Transverse colon (tissue), 4 donors: ENCODE measurements at regions not wholly inside any gene's neighbourhood (a gene's known extent, or its start where the extent isn't known, plus 50 kb on each side); places are given as distances from the start of the nearest gene placed in this dataset.

Source experiments
- DNase-seq: peaks from one replicate; pipeline ENCODE4 v3.0.0-alpha.2; 2019
- H3K27ac ChIP-seq, 4 donors: fragments of 200-600 bp; sonication (generic); 2 replicates each; pipeline ENCODE4 v1.5.1; 2016 to 2018; ENCODE audit warnings: inconsistent platforms in 4 of 4
- H3K27me3 ChIP-seq: fragments of 200-600 bp; sonication (generic); 2 replicates; pipeline ENCODE4 v1.5.1; 2017; ENCODE audit warnings: inconsistent platforms
- H3K36me3 ChIP-seq, 4 donors: fragments of 200-600 bp; sonication (generic); 2 replicates each; pipeline ENCODE4 v1.5.1; 2017 to 2019; ENCODE audit warnings: inconsistent platforms in 4 of 4
- H3K4me1 ChIP-seq, 4 donors: fragments of 200-600 bp; sonication (generic); 2 replicates each; pipeline ENCODE4 v1.5.1; 2017 to 2020; ENCODE audit warnings: inconsistent platforms in 4 of 4
- H3K4me3 ChIP-seq, 4 donors: fragments of 200-600 bp; sonication (generic); 1 replicate in 1 of 4; 2 replicates in 3 of 4; pipeline versions ENCODE4 v1.5.1 to v1.6.1; 2017 to 2019; ENCODE audit warnings: inconsistent platforms in 4 of 4
- H3K9me3 ChIP-seq, 2 donors: fragments of 200-600 bp; sonication (generic); 2 replicates each; pipeline ENCODE4 v1.5.1; 2017 to 2019; ENCODE audit warnings: inconsistent platforms in 2 of 2
- CTCF ChIP-seq, 5 experiments: fragments of 200-600 bp in 3 of 5; fragments of 450-650 bp in 2 of 5; sonication (generic) in 3 of 5; IDR thresholded peaks; 1 replicate in 2 of 5; 2 replicates in 3 of 5; pipeline ENCODE4 v1.5.1; 2016 to 2017; ENCODE audit warnings: antibody characterized with exemption in 5 of 5, inconsistent platforms in 3 of 5, mild to moderate bottlenecking in 2 of 5, moderate library complexity in 1 of 5
- EP300 ChIP-seq: sonication (generic); formaldehyde crosslinking; IDR thresholded peaks from one replicate; pipeline ENCODE4 v1.6.1; 2017; ENCODE audit warnings: antibody characterized with exemption, low read depth
- POLR2A ChIP-seq: fragments of 450-650 bp; IDR thresholded peaks from one replicate; pipeline ENCODE4 v1.6.1; 2016; ENCODE audit warnings: antibody characterized with exemption, mild to moderate bottlenecking, moderate library complexity
- POLR2AphosphoS5 ChIP-seq, 3 donors: sonication (generic); formaldehyde crosslinking; IDR thresholded peaks; one replicate each; pipeline ENCODE4 v1.6.1; 2016; ENCODE audit warnings: antibody characterized with exemption in 3 of 3
- WGBS, 2 donors: methylation state at CpG; one replicate each; pipeline ENCODE4 v1.1.5; 2018; ENCODE audit warnings: low coverage in 1 of 2; 5-methylcytosine and 5-hydroxymethylcytosine counted together
- in situ Hi-C, 4 donors: fragments of 200-750 bp; cut with MboI; loops; one replicate each; pipeline versions ENCODE4 v1.15.0 to v1.15.1; 2017; ENCODE audit warnings: low sequenced_read_pairs in 3 of 4, low pct_ligation_motif_present in 1 of 4, low pct_unique_long_range_greater_than_20kb in 1 of 4
- intact Hi-C: fragments of 100-400 bp; cut with DNase I; formaldehyde crosslinking; loops from one replicate; pipeline ENCODE4 v1.15.1; 2023; ENCODE audit warnings: low total_unique reads

GRCh38 chr12:46439793-46440511 is 67.4 kb upstream of the SLC38A2 start:
- WGBS, 2 donors: 92 to 94% methylated on average over 3 to 5 of the region's 5 CpGs
- Histone ChIP-seq H3K4me1 (peaks cover 0 to 1% (median 0%) of the 10 kb centered on the region in 4 donors), H3K36me3 (peaks cover 0 to 1% (median 0%) of the 10 kb centered on the region in 4 donors), H3K27me3 (no peaks in the 10 kb centered on the region), H3K9me3 (no peaks in the 10 kb centered on the region), H3K4me3 (no peak overlapping the region), H3K27ac (no peak overlapping the region)
- in situ Hi-C loops: no loop called here
- intact Hi-C loops: no loop called here
- no peak for DNase-seq
- TF ChIP-seq EP300 (no peak), POLR2AphosphoS5 (IDR thresholded peaks at IDR 0.05) (no peak), POLR2A (no peak), CTCF (IDR thresholded peaks at IDR 0.05) (no peak)

- TF ChIP-seq EP300 (no peak), CTCF (IDR thresholded peaks at IDR 0.05) (no peak), POLR2AphosphoS5 (IDR thresholded peaks at IDR 0.05) (no peak), POLR2A (no peak)
- DNase-seq: no peak
- Histone ChIP-seq H3K4me3 (no peak overlapping the region), H3K9me3 (no peaks in the 10 kb centered on the region), H3K27me3 (no peaks in the 10 kb centered on the region), H3K27ac (no peak overlapping the region), H3K36me3 (peaks cover 0 to 2% (median 0%) of the 10 kb centered on the region in 4 donors), H3K4me1 (no peaks in the 10 kb centered on the region)
- intact Hi-C loops: no loop called here
- in situ Hi-C loops: no loop called here
- whole genome bisulfite sequencing, 2 donors: 88 to 93% methylated on average over 6 to 7 of the region's 7 CpGs
Measured at GRCh38 chr12:46438719-46439319, 66.2 kb upstream of the SLC38A2 start.

GRCh38 chr12:46438256-46438655 is 65.7 kb upstream of the SLC38A2 start:
- H3K27me3 ChIP-seq: no peaks in the 10 kb centered on the region
- H3K4me1 ChIP-seq: no peaks in the 10 kb centered on the region
- H3K27ac ChIP-seq: no peak overlapping the region
- DNase-seq: no peak
- intact Hi-C loops: no loop called here
- WGBS, 2 donors: 87 to 88% methylated on average over 4 of the region's 4 CpGs
- H3K9me3 ChIP-seq: no peaks in the 10 kb centered on the region
- in situ Hi-C loops: no loop called here
- peaks cover 0 to 2% (median 0%) of the 10 kb centered on the region in 4 donors for H3K36me3 ChIP-seq
- no peak for TF ChIP-seq POLR2A
- TF ChIP-seq CTCF (IDR thresholded peaks at IDR 0.05): no peak
- TF ChIP-seq EP300: no peak
- no peak for TF ChIP-seq POLR2AphosphoS5 (IDR thresholded peaks at IDR 0.05)
- no peak overlapping the region for H3K4me3 ChIP-seq

- intact Hi-C loops: no loop called here
- in situ Hi-C loops: no loop called here
- WGBS, 2 donors: 92 to 95% methylated on average over 2 of the region's 2 CpGs
- Histone ChIP-seq H3K27ac (no peak overlapping the region), H3K9me3 (no peaks in the 10 kb centered on the region), H3K4me1 (peaks cover 0 to 2% (median under 1%) of the 10 kb centered on the region in 4 donors), H3K4me3 (no peak overlapping the region), H3K36me3 (peaks cover 0 to 2% (median 0%) of the 10 kb centered on the region in 4 donors), H3K27me3 (no peaks in the 10 kb centered on the region)
- DNase-seq: no peak
- no peak for TF ChIP-seq POLR2A
- no peak for TF ChIP-seq EP300
Measured at GRCh38 chr12:46437469-46437868, 64.9 kb upstream of the SLC38A2 start.
